HG02571 (cell line): ENCODE measurements at regions not wholly inside any gene's neighbourhood (a gene's known extent, or its start where the extent isn't known, plus 50 kb on each side); places are given as distances from the start of the nearest gene placed in this dataset.

Experiments
- ATAC-seq: cut with Tn5 transposase; IDR thresholded peaks from one replicate; pipeline ENCODE4 v1.9.1; 2021; ENCODE audit warnings: mild to moderate bottlenecking, moderate library complexity; ENCODE audit not compliant: unreplicated experiment

GRCh38 chr1:84090447-84091245, 53.4 kb upstream of the PRKACB start:
- ATAC-seq = peak; percentile 53

DNA sequence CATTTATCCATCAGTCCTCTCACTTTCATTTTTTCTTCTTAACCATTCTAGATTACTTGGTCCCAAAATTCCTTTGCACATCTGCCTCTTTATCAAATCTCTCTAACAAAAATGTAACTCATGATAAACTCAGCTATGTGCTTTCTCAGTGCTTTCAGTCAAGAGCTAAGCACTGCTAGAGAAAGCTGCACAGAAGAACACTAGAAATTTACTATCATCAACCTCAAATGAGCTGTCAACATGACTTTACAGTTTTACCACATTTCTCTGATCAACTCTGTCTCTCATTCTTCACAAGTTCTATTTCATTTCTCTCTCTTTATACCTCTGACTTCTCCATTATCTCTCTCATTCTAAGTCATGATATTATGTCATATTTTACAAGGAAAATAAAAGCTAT, 54.2 kb upstream of the PRKACB start:
- no peak for ATAC-seq

DNA sequence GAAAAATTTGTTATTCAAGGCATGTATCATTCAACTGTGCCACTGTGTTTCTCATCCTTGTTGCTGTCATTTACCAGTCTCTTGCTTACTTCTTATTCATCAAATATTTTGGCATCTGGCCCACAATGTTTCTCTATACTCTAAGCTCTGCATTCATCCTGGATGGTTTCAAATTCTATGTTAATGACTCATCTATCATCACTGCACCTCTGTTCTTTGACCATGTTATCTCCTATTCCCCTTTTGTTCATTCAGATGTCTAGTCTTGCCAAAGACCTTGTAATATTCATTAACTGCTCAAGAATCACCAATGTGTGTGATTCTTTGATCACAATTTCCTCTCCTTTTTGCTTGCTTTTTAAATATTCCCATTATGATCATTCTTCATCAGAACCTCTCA, 54.6 kb upstream of the PRKACB start:
- no peak for ATAC-seq

DNA sequence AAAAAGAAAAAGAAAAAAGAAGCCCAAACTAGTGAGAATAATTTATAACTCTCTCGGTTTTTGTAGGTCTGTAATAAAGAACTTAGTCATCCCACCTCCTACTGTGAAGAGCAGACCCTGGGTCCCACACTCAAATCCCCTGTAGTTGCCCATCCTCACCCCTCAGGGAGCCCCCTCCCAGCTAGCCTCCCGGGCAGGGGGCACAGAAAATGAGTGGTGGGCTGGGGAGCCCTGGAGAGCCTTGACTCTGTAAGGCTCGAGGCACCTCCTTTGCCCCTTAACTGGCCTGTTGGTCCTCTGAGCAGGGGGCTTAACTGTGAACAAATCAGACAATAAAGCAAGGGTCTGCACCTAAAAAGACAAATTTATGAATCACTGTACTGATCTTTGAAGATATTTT, 57.5 kb upstream of the PRKACB start:
- no peak for ATAC-seq

GRCh38 chr1:84086189-84086588, 57.9 kb upstream of the PRKACB start:
- ATAC-seq = no peak

DNA sequence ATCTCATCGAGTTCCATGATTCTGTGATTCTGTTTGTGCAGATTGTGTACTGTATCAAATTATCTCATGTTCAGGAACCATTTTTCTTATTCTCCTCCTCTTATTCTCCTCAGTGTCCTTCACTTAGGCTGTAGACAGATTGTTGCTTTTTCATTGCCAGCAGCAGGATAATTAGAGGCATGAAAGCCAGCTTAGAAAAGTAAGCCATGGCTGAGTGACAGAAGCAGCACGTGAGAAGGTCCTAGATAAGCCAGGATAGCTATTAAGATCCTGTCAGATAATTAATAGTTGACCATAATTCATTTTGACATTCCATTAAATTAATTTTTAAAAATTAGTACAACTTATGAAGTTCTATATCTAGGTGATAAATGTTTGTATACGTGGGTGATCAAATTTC, 60.8 kb upstream of the PRKACB start:
- ATAC-seq = no peak

DNA sequence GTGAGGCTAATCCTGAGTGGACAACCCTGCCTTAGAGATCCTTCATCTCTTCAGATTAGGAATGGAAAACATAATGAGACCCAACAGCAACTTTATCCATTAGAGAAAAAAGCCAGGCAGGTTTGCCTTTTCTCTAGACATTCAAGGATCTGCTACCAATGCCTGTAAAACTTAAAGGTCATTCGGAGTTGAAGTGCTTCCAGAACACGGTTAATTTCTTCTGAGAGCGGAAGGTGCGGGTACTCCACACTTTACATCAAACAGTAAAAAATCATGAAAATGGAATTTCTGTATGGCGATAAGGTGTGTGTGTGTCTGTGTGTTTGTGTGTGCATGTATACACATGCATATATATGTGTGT, 65.2 kb upstream of the PRKACB start:
- no peak for ATAC-seq

GRCh38 chr1:84078108-84078841, 65.8 kb upstream of the PRKACB start:
- peak; percentile 41 for ATAC-seq

- peak; percentile 92 for ATAC-seq
These were observed 66.5 kb upstream of the PRKACB start for GRCh38 chr1:84077476-84078107.

- no peak for ATAC-seq
These were observed 70.8 kb upstream of the PRKACB start for GRCh38 chr1:84073266-84073665.

- ATAC-seq = no peak
These were observed 70.4 kb upstream of the TTLL7 start for GRCh38 chr1:84069236-84069845.

GRCh38 chr1:84062496-84062895, 63.6 kb upstream of the TTLL7 start:
- no peak for ATAC-seq

DNA sequence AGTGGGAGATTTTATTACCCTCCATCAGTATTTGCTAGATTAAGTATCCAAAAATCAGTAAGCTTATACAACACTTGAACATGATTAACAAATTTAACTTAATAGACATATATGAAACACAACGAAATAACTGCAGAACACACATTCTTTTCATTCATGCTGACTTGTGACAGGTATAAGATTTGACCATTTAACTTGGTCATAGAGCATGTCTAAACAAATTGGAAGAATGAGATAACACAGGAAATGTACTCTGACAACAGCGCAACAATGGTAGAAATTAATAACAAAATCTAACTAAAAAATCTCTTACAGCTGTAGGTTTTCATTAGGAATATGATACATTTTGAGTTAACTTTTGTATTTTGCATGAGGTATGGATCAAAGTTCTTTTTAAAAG, 62.4 kb upstream of the TTLL7 start:
- no peak for ATAC-seq

- ATAC-seq = no peak
These were observed 61.8 kb upstream of the TTLL7 start for GRCh38 chr1:84060781-84061180.

DNA sequence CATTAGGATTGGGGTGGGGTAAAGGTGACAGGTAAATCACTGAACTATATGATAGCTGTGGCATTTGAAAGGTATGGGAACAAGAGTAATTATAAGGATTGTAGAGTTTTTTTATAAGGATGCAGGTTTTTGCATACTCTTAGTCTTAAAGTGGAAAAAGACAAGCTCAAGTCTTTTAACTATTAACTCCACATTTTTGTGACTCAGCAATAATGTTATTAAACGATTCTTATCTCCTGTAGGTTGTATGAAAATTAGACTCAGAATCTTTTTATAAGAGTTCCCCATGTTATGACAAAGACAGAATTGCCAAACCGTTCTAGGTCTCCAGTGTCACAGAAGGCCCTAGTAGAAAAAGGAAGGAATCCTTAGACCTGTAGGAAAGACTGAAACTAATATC, 49.9 kb upstream of the TTLL7 start:
- no peak for ATAC-seq
